Liver (tissue), 8 donors: ENCODE measurements at regions not wholly inside any gene's neighbourhood (a gene's known extent, or its start where the extent isn't known, plus 50 kb on each side); places are given as distances from the start of the nearest gene placed in this dataset.

Experiments used
- DNase-seq: peaks from one replicate; pipeline ENCODE4 v3.0.0-alpha.2; 2017; ENCODE audit warnings: low spot score
- H3K27ac ChIP-seq, 2 donors: one replicate each; pipeline ENCODE4 v1.7.0; 2013; ENCODE audit warnings: inconsistent platforms in 2 of 2, low read length in 2 of 2, control low read depth in 1 of 2, low read depth in 1 of 2, mild to moderate bottlenecking in 1 of 2
- H3K27me3 ChIP-seq, 4 donors: one replicate each; pipeline versions ENCODE4 v1.6.1 to v1.7.0; 2013; ENCODE audit warnings: low read length in 3 of 4, inconsistent platforms in 1 of 4, mild to moderate bottlenecking in 1 of 4, moderate library complexity in 1 of 4; ENCODE audit not compliant: control insufficient read depth in 4 of 4, insufficient read depth in 4 of 4
- H3K36me3 ChIP-seq, 4 donors: one replicate each; pipeline versions ENCODE4 v1.6.1 to v1.7.0; 2013; ENCODE audit warnings: low read length in 3 of 4, mild to moderate bottlenecking in 3 of 4, low read depth in 1 of 4, moderate library complexity in 1 of 4; ENCODE audit not compliant: control insufficient read depth in 4 of 4, insufficient read depth in 3 of 4
- H3K4me1 ChIP-seq, 4 donors: one replicate each; pipeline versions ENCODE4 v1.6.1 to v1.7.0; 2013; ENCODE audit warnings: low read length in 3 of 4, mild to moderate bottlenecking in 3 of 4, moderate library complexity in 1 of 4; ENCODE audit not compliant: control insufficient read depth in 4 of 4, insufficient read depth in 4 of 4
- H3K4me3 ChIP-seq, 3 donors: one replicate each; pipeline versions ENCODE4 v1.6.1 to v1.7.0; 2013; ENCODE audit warnings: low read length in 3 of 3, control low read depth in 1 of 3, low read depth in 1 of 3, mild to moderate bottlenecking in 1 of 3
- H3K9ac ChIP-seq, 2 donors: one replicate each; pipeline ENCODE4 v1.7.0; 2013; ENCODE audit warnings: low read length in 2 of 2, mild to moderate bottlenecking in 2 of 2, moderate library complexity in 2 of 2, control low read depth in 1 of 2, low read depth in 1 of 2
- H3K9me3 ChIP-seq, 4 donors: one replicate each; pipeline versions ENCODE4 v1.6.1 to v1.7.0; 2013; ENCODE audit warnings: low read length in 3 of 4; ENCODE audit not compliant: control insufficient read depth in 4 of 4
- EGR1 ChIP-seq, 2 donors: IDR thresholded peaks; 2 replicates each; pipeline ENCODE4 v1.6.1; 2016 to 2018; ENCODE audit warnings: antibody characterized with exemption in 2 of 2, low read depth in 2 of 2
- FOXA1 ChIP-seq: IDR thresholded peaks from 2 replicates; pipeline ENCODE4 v1.6.1; 2016; ENCODE audit warnings: antibody characterized with exemption
- FOXA2 ChIP-seq: IDR thresholded peaks from 2 replicates; pipeline ENCODE4 v1.6.1; 2016; ENCODE audit warnings: antibody characterized with exemption
- GABPA ChIP-seq, 2 donors: IDR thresholded peaks in 1 of 2; conservative IDR thresholded peaks in 1 of 2; 2 replicates each; pipeline ENCODE4 v1.6.1; 2016; ENCODE audit warnings: antibody characterized with exemption in 2 of 2, mild to moderate bottlenecking in 1 of 2, moderate library complexity in 1 of 2
- HNF4A ChIP-seq, 2 donors: conservative IDR thresholded peaks; 2 replicates each; pipeline ENCODE4 v1.6.1; 2016; ENCODE audit warnings: antibody characterized with exemption in 2 of 2, mild to moderate bottlenecking in 2 of 2
- JUND ChIP-seq, 2 donors: IDR thresholded peaks; 2 replicates each; pipeline ENCODE4 v1.6.1; 2016; ENCODE audit warnings: antibody characterized with exemption in 2 of 2
- NR2F2 ChIP-seq: IDR thresholded peaks from 2 replicates; pipeline ENCODE4 v1.6.1; 2016; ENCODE audit warnings: antibody characterized with exemption
- RXRA ChIP-seq, 2 donors: IDR thresholded peaks; 2 replicates each; pipeline ENCODE4 v1.6.1; 2017 to 2018; ENCODE audit warnings: antibody characterized with exemption in 2 of 2, mild to moderate bottlenecking in 1 of 2
- SP1 ChIP-seq: IDR thresholded peaks from 2 replicates; pipeline ENCODE4 v1.6.1; 2018; ENCODE audit warnings: antibody characterized with exemption, mild to moderate bottlenecking
- YY1 ChIP-seq: IDR thresholded peaks from 2 replicates; pipeline ENCODE4 v1.6.1; 2016; ENCODE audit warnings: antibody characterized with exemption, mild to moderate bottlenecking
- WGBS: extraction: QIAGEN DNeasy Blood & Tissue Kit; methylation state at CpG from one replicate; pipeline ENCODE4 v1.1.7; 2013; 5-methylcytosine and 5-hydroxymethylcytosine counted together
- TF ChIP-seq, protein P1 (sequence below): fragments of 150-350 bp; IDR thresholded peaks from 2 replicates; pipeline ENCODE4 v1.5.1; 2017; ENCODE audit warnings: improper control_type of control experiment, low read depth, low read length; ENCODE audit not compliant: missing input control
- TF ChIP-seq, protein P2 (sequence below): IDR thresholded peaks from 2 replicates; pipeline ENCODE4 v1.6.1; 2016; ENCODE audit warnings: antibody characterized with exemption
- TF ChIP-seq, protein P3 (sequence below): IDR thresholded peaks from 2 replicates; pipeline ENCODE4 v1.6.1; 2016; ENCODE audit warnings: antibody characterized with exemption
- TF ChIP-seq, protein P4 (sequence below): IDR thresholded peaks from 2 replicates; pipeline ENCODE4 v1.6.1; 2016; ENCODE audit warnings: antibody characterized with exemption
- TF ChIP-seq, protein P5 (sequence below): IDR thresholded peaks from 2 replicates; pipeline ENCODE4 v1.6.1; 2016; ENCODE audit warnings: antibody characterized with exemption, mild to moderate bottlenecking
- donor health status: healthy.
- donor health status: healthy.
- donor health status: healthy.
- donor health status: healthy.
- donor health status: healthy.

DNA sequence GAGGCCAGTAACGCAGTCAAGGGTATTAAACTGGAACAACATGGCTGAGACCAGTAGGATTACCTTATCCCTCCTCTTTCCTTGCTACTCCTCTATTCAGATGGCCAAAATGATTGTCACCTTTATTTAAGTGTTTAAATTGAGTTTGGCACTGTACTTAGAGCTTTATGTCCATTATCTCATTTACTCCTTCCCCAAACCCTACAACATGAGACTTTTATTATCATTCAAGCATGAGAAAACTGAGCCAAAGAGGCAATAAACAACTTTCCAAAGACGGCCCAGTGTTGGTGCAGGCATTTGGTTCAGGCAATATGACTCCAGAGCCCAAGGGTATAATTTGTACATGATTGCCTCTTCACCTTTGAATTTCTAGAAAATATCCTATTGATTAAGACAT lies 370.9 kb upstream of the KITLG start:
- Histone ChIP-seq H3K4me1 (no peaks in the 10 kb centered on the region), H3K4me3 (no peak overlapping the region), H3K36me3 (no peaks in the 10 kb centered on the region), H3K27me3 (no peaks in the 10 kb centered on the region), H3K9me3 (no peaks in the 10 kb centered on the region), H3K9ac (no peak overlapping the region), H3K27ac (no peak overlapping the region)
- WGBS, result 78% methylated on average over 2 of the region's 2 CpGs
- DNase-seq, result no peak
- no peak for TF ChIP-seq EGR1 (IDR thresholded peaks at IDR 0.05; ENCODE audit: low read depth in 2 of 2)
- no peak for TF ChIP-seq YY1
- TF ChIP-seq, protein P1, sequence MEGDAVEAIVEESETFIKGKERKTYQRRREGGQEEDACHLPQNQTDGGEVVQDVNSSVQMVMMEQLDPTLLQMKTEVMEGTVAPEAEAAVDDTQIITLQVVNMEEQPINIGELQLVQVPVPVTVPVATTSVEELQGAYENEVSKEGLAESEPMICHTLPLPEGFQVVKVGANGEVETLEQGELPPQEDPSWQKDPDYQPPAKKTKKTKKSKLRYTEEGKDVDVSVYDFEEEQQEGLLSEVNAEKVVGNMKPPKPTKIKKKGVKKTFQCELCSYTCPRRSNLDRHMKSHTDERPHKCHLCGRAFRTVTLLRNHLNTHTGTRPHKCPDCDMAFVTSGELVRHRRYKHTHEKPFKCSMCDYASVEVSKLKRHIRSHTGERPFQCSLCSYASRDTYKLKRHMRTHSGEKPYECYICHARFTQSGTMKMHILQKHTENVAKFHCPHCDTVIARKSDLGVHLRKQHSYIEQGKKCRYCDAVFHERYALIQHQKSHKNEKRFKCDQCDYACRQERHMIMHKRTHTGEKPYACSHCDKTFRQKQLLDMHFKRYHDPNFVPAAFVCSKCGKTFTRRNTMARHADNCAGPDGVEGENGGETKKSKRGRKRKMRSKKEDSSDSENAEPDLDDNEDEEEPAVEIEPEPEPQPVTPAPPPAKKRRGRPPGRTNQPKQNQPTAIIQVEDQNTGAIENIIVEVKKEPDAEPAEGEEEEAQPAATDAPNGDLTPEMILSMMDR, result no peak
- no peak for TF ChIP-seq SP1
- TF ChIP-seq, protein P2, sequence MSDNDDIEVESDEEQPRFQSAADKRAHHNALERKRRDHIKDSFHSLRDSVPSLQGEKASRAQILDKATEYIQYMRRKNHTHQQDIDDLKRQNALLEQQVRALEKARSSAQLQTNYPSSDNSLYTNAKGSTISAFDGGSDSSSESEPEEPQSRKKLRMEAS, result no peak
- TF ChIP-seq RXRA (IDR thresholded peaks at IDR 0.05), result no peak
- TF ChIP-seq FOXA1, result no peak
- TF ChIP-seq, protein P3, sequence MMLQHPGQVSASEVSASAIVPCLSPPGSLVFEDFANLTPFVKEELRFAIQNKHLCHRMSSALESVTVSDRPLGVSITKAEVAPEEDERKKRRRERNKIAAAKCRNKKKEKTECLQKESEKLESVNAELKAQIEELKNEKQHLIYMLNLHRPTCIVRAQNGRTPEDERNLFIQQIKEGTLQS, result no peak

DNA sequence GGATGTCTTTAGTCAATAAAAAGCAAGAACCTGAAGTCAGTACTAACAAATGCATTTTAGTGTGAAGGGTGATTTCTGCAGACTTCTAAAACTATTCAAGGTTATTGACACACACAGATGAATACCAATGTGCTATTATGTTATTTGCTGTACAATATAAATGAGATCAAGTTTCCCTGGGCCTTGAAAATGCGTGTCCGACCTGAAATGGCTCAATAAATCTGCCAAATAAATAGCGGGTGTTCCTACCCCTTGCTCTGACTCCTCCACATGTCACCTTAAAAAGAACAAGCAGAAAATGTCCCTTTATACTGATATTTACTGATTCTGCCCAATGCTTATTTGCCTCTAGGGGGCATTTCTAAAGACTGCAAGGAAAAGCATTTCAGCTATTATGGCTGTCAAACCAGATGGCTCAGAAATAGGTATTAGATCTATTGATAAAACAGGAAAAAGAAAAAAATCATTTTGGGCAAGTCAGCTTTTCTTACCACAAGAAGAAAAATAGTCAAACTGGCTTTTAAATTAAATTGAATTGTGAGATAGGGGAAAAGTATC lies 367.3 kb upstream of the KITLG start:
- DNase-seq, result no peak
- TF ChIP-seq FOXA1 (no peak), HNF4A (conservative IDR thresholded peaks at IDR 0.05) (no peak), NR2F2 (no peak)
- no peak overlapping the region for H3K9ac ChIP-seq
- no peaks in the 10 kb centered on the region for H3K4me1 ChIP-seq
- no peak overlapping the region for H3K4me3 ChIP-seq
- no peak overlapping the region for H3K27ac ChIP-seq
- H3K36me3 ChIP-seq, result no peaks in the 10 kb centered on the region
- H3K27me3 ChIP-seq, result no peaks in the 10 kb centered on the region
- H3K9me3 ChIP-seq, result no peaks in the 10 kb centered on the region
- 84% methylated on average over 3 of the region's 3 CpGs for WGBS

DNA sequence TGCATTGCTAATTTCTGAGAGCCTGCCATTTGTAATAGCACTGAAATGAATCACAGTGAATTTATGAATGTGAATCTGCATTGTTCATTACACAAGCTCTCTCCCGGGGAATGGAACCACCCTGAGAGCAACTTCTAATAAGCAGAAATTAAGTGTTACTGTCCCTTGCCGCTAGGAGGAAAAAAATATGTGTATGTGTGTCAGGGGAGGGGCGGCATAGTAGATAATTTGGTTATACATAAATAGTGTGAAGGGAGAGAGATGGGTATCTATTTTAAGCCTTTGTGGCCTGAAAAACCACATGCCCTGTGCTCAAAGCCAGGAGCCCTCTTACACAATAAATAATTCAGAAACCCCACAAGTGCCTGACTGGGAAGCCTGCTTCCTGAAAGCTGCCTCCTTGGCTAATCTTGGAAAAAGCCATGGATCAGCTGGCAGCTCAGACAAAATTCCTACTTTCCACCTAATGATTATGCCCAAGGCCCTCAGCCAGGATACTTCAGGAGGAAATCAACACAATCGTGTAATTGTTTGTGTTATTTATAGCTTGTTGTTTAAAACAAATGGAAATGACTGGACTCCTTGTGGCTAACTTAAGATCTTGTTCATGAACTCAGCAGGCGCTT lies 366.2 kb upstream of the KITLG start:
- H3K27ac ChIP-seq, result no peak overlapping the region
- 69% methylated on average over 5 of the region's 5 CpGs for WGBS
- TF ChIP-seq, protein P3, result no peak
- TF ChIP-seq GABPA (IDR thresholded peaks at IDR 0.05 in 1 of 2, conservative IDR thresholded peaks at IDR 0.05 in 1 of 2) (no peak), FOXA2 (no peak), SP1 (no peak), JUND (IDR thresholded peaks at IDR 0.05) (no peak), YY1 (no peak), HNF4A (conservative IDR thresholded peaks at IDR 0.05) (no peak)
- TF ChIP-seq, protein P2, result no peak
- TF ChIP-seq, protein P1, result no peak
- TF ChIP-seq, protein P4, sequence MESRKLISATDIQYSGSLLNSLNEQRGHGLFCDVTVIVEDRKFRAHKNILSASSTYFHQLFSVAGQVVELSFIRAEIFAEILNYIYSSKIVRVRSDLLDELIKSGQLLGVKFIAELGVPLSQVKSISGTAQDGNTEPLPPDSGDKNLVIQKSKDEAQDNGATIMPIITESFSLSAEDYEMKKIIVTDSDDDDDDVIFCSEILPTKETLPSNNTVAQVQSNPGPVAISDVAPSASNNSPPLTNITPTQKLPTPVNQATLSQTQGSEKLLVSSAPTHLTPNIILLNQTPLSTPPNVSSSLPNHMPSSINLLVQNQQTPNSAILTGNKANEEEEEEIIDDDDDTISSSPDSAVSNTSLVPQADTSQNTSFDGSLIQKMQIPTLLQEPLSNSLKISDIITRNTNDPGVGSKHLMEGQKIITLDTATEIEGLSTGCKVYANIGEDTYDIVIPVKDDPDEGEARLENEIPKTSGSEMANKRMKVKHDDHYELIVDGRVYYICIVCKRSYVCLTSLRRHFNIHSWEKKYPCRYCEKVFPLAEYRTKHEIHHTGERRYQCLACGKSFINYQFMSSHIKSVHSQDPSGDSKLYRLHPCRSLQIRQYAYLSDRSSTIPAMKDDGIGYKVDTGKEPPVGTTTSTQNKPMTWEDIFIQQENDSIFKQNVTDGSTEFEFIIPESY, result no peak
- TF ChIP-seq, protein P5, sequence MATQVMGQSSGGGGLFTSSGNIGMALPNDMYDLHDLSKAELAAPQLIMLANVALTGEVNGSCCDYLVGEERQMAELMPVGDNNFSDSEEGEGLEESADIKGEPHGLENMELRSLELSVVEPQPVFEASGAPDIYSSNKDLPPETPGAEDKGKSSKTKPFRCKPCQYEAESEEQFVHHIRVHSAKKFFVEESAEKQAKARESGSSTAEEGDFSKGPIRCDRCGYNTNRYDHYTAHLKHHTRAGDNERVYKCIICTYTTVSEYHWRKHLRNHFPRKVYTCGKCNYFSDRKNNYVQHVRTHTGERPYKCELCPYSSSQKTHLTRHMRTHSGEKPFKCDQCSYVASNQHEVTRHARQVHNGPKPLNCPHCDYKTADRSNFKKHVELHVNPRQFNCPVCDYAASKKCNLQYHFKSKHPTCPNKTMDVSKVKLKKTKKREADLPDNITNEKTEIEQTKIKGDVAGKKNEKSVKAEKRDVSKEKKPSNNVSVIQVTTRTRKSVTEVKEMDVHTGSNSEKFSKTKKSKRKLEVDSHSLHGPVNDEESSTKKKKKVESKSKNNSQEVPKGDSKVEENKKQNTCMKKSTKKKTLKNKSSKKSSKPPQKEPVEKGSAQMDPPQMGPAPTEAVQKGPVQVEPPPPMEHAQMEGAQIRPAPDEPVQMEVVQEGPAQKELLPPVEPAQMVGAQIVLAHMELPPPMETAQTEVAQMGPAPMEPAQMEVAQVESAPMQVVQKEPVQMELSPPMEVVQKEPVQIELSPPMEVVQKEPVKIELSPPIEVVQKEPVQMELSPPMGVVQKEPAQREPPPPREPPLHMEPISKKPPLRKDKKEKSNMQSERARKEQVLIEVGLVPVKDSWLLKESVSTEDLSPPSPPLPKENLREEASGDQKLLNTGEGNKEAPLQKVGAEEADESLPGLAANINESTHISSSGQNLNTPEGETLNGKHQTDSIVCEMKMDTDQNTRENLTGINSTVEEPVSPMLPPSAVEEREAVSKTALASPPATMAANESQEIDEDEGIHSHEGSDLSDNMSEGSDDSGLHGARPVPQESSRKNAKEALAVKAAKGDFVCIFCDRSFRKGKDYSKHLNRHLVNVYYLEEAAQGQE, result no peak

More for the DNA sequence above, 366.2 kb upstream of the KITLG start:
- no peak overlapping the region for H3K9ac ChIP-seq
- H3K9me3 ChIP-seq, result no peaks in the 10 kb centered on the region
- no peaks in the 10 kb centered on the region for H3K27me3 ChIP-seq
- no peak overlapping the region for H3K4me3 ChIP-seq
- no peaks in the 10 kb centered on the region for H3K4me1 ChIP-seq
- no peak for DNase-seq
- no peaks in the 10 kb centered on the region for H3K36me3 ChIP-seq
